ENCODE measurements at regions not wholly inside any gene's neighbourhood (a gene's known extent, or its start where the extent isn't known, plus 50 kb on each side); places are given as distances from the start of the nearest gene placed in this dataset.

GRCh38 chr3:117631781-117632180 lies 922.2 kb downstream of the TUSC7 start:
- no peak for DNase-seq

- no peak for DNase-seq
Observed at GRCh38 chr3:117632191-117632590, 922.6 kb downstream of the TUSC7 start.

- DNase-seq, result no peak
Observed at GRCh38 chr3:117633207-117633606, 923.6 kb downstream of the TUSC7 start.

- DNase-seq, result no peak
Observed at GRCh38 chr3:117637666-117638065, 928.1 kb downstream of the TUSC7 start.

- no peak for DNase-seq
Observed at GRCh38 chr3:117644203-117644602, 934.6 kb downstream of the TUSC7 start.

GRCh38 chr3:117645561-117646242 lies 936.1 kb downstream of the TUSC7 start:
- DNase-seq, result no peak

GRCh38 chr3:117647435-117647834 lies 937.9 kb downstream of the TUSC7 start:
- no peak for DNase-seq

GRCh38 chr3:117651246-117651645 lies 941.7 kb downstream of the TUSC7 start:
- no peak for DNase-seq

GRCh38 chr3:117656391-117656790 lies 946.8 kb downstream of the TUSC7 start:
- no peak for DNase-seq

GRCh38 chr3:117657278-117657677 lies 947.7 kb downstream of the TUSC7 start:
- DNase-seq, result no peak

- DNase-seq, result no peak
Observed at GRCh38 chr3:117660941-117661817, 951.6 kb downstream of the TUSC7 start.

GRCh38 chr3:117661818-117662095 lies 952.2 kb downstream of the TUSC7 start:
- no peak for DNase-seq

- no peak for DNase-seq
Observed at GRCh38 chr3:117665296-117665695, 955.7 kb downstream of the TUSC7 start.

- no peak for DNase-seq
Observed at GRCh38 chr3:117666325-117666724, 956.7 kb downstream of the TUSC7 start.

GRCh38 chr3:117666812-117667211 lies 957.2 kb downstream of the TUSC7 start:
- no peak for DNase-seq

- DNase-seq, result no peak
Observed at GRCh38 chr3:117669774-117670173, 960.2 kb downstream of the TUSC7 start.

GRCh38 chr3:117671722-117672318 lies 962.2 kb downstream of the TUSC7 start:
- no peak for DNase-seq

GRCh38 chr3:117674321-117674720 lies 964.7 kb downstream of the TUSC7 start:
- DNase-seq, result no peak

- DNase-seq, result no peak
Observed at GRCh38 chr3:117681619-117682018, 972.0 kb downstream of the TUSC7 start.

GRCh38 chr3:117687096-117687495 lies 977.5 kb downstream of the TUSC7 start:
- DNase-seq, result no peak

GRCh38 chr3:117688583-117688982 lies 979.0 kb downstream of the TUSC7 start:
- no peak for DNase-seq

GRCh38 chr3:117691526-117691925 lies 981.9 kb downstream of the TUSC7 start:
- DNase-seq, result no peak

- no peak for DNase-seq
Observed at GRCh38 chr3:117692416-117692995, 982.9 kb downstream of the TUSC7 start.

GRCh38 chr3:117695321-117695720 lies 985.7 kb downstream of the TUSC7 start:
- no peak for DNase-seq

Data from NCI-H526 treated with DMSO at 0.1 percent for 48 hours (cell line).